H54 (cell line): ENCODE measurements at regions not wholly inside any gene's neighbourhood (a gene's known extent, or its start where the extent isn't known, plus 50 kb on each side); places are given as distances from the start of the nearest gene placed in this dataset.
A peak's percentile ranks its signal among the peaks of the same experiment; 100 is the strongest.

ENCODE experiments used
- DNase-seq: peaks from one replicate; pipeline ENCODE4 v3.0.0; 2011; ENCODE audit warnings: low spot score, mixed read lengths; ENCODE audit not compliant: insufficient read length
- FAIRE-seq: peaks from 3 replicates; lab custom pipeline; 2011; peaks lifted over from hg19 to GRCh38; lab: Jason Lieb, UNC
- POLR2A ChIP-seq: IDR thresholded peaks from 2 replicates; pipeline ENCODE4 v1.6.1; 2011; ENCODE audit warnings: low read depth, mild to moderate bottlenecking, low read length

GRCh38 chr1:243917863-243918565, 68.0 kb upstream of the AKT3 start:
- FAIRE-seq (no peak), DNase-seq (no peak)
- no peak for TF ChIP-seq POLR2A

DNA sequence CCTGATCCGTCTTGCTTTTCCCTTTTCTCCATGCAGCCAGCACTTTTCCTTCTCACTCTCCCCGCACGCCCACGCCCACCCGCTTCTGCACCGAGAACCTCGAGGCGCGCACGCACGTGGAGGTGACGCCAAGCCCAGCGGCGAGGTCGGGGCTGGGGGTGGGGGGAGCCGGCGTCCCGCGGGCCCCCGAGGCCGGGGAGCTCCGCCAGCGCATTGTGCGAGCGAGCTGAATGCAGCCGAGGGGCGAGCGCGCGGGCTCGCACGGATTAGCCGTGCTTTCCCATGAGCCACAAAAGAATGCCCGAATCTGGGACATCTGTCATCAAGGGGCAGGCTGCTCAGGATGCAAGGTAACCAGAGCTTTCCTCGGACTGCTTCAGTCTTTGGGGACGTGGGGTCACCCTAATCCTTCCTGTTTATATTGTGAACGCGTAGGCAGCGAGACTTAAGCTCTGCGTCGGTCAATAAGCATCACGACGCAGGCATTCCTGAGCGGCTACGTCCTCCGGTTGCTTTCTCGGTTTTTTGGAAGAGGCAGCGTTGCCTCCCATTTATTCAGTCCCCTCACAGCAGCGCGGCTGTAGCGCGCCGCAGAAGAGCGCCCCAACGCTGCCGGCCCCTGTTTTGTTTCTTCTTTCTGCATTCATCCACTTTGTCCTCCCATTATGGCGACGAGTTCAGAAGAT, 67.3 kb upstream of the AKT3 start:
- TF ChIP-seq POLR2A = 0 out of 2 replicates have a peak, but pooled peaks have one; percentile 18
- DNase-seq (peak; percentile 65), FAIRE-seq (no peak)

GRCh38 chr1:243916160-243916559, 66.1 kb upstream of the AKT3 start:
- DNase-seq (no peak), FAIRE-seq (no peak)
- TF ChIP-seq POLR2A = no peak

GRCh38 chr1:243912347-243912746, 62.3 kb upstream of the AKT3 start:
- DNase-seq = no peak
- FAIRE-seq = no peak
- no peak for TF ChIP-seq POLR2A

- FAIRE-seq (no peak), DNase-seq (no peak)
Observed at GRCh38 chr1:243910607-243911006, 60.6 kb upstream of the AKT3 start.

GRCh38 chr1:243903895-243904294, 53.9 kb upstream of the AKT3 start:
- TF ChIP-seq POLR2A = no peak
- FAIRE-seq (no peak), DNase-seq (no peak)

More at GRCh38 chr1:243910607-243911006, 60.6 kb upstream of the AKT3 start:
- no peak for TF ChIP-seq POLR2A

- FAIRE-seq (no peak), DNase-seq (no peak)
- no peak for TF ChIP-seq POLR2A
Observed at GRCh38 chr1:243903041-243903440, 53.0 kb upstream of the AKT3 start.

- TF ChIP-seq POLR2A = no peak
- DNase-seq (no peak), FAIRE-seq (no peak)
Observed at GRCh38 chr1:243902100-243902499, 52.1 kb upstream of the AKT3 start.
